GM12878 (cell line): ENCODE measurements at regions not wholly inside any gene's neighbourhood (a gene's known extent, or its start where the extent isn't known, plus 50 kb on each side); places are given as distances from the start of the nearest gene placed in this dataset.

Experiments
- CTCF ChIP-seq, 3 experiments: IDR thresholded peaks in 2 of 3; conservative IDR thresholded peaks in 1 of 3; 2 replicates each; pipeline ENCODE4 v1.5.1; 2011; ENCODE audit warnings: low read depth in 3 of 3, low read length in 3 of 3, mild to moderate bottlenecking in 3 of 3, control low read depth in 2 of 3, moderate library complexity in 2 of 3, inconsistent platforms in 1 of 3, mixed read lengths in 1 of 3; ENCODE audit not compliant: control insufficient read depth in 2 of 3, insufficient read depth in 1 of 3; ENCODE audit errors: extremely low read depth in 1 of 3
- DPF2 ChIP-seq: fragments of 450-650 bp; IDR thresholded peaks from 2 replicates; pipeline ENCODE4 v1.6.1; 2017; ENCODE audit warnings: mild to moderate bottlenecking
- MEF2A ChIP-seq: IDR thresholded peaks from 2 replicates; pipeline ENCODE4 v1.6.1; 2011; ENCODE audit warnings: low read depth, mild to moderate bottlenecking, low read length, moderate library complexity; ENCODE audit not compliant: insufficient read depth
- MLLT1 ChIP-seq: fragments of 450-650 bp; IDR thresholded peaks from 2 replicates; pipeline ENCODE4 v1.6.1; 2016; ENCODE audit warnings: mild to moderate bottlenecking
- MYC ChIP-seq: IDR thresholded peaks from 2 replicates; pipeline ENCODE4 v1.6.1; 2011; ENCODE audit warnings: mild to moderate bottlenecking, low read length, moderate library complexity, inconsistent platforms; ENCODE audit not compliant: insufficient read depth, insufficient replicate concordance, insufficient read length, severe bottlenecking
- POLR2A ChIP-seq: IDR thresholded peaks from 2 replicates; pipeline ENCODE4 v1.6.1; 2011; ENCODE audit warnings: low read depth, mild to moderate bottlenecking, low read length
- SMC3 ChIP-seq: IDR thresholded peaks from 2 replicates; pipeline ENCODE4 v1.6.1; 2011; ENCODE audit warnings: low read length, improper control_type of control experiment, borderline replicate concordance

GRCh38 chr4:163911891-163912290, 417.4 kb downstream of the TMA16 start:
- TF ChIP-seq SMC3: no peak
- no peak for TF ChIP-seq MYC
- TF ChIP-seq POLR2A: no peak
- no peak for TF ChIP-seq CTCF (IDR thresholded peaks at IDR 0.05 in 2 of 3, conservative IDR thresholded peaks at IDR 0.05 in 1 of 3; ENCODE audit: control insufficient read depth in 2 of 3, extremely low read depth in 1 of 3, insufficient read depth in 1 of 3, low read depth in 3 of 3, low read length in 3 of 3)
- TF ChIP-seq MEF2A: no peak
- no peak for TF ChIP-seq DPF2
- TF ChIP-seq MLLT1: no peak
